ENCODE measurements at regions not wholly inside any gene's neighbourhood (a gene's known extent, or its start where the extent isn't known, plus 50 kb on each side); places are given as distances from the start of the nearest gene placed in this dataset.

DNA sequence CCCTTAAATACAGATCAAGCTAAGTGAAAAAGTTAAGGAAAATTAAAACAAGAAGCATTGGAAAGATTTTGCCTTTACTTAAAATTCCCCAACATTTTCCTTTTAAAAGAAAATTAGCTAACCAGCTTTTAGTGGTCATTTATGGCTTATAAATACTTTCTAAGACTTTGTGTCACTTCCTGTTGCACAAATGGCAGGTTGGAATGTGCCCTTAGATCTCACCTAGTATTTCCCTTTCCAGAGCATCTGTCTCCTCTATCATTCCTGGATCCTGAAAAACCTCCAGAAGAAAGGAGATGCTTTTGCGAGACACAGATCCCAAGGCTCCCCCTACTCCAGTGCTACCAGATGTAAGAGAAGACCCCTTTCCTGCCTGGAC lies 58.3 kb downstream of the ARF6 start:
- ATAC-seq (ENCODE audit: insufficient read depth, low FRiP score) = no peak

GRCh38 chr14:49951691-49952345 lies 58.9 kb downstream of the ARF6 start:
- no peak overlapping the region for H3K9ac ChIP-seq (ENCODE audit: insufficient read depth in 1 of 2, low read length in 2 of 2)
- no peaks in the 10 kb centered on the region for H3K9me3 ChIP-seq (ENCODE audit: control insufficient read depth in 4 of 4, insufficient read depth in 3 of 4, low read length in 3 of 4)
- no peak overlapping the region for H3K4me3 ChIP-seq
- ATAC-seq (ENCODE audit: insufficient read depth, low FRiP score) = no peak
- H3K36me3 ChIP-seq (ENCODE audit: control insufficient read depth in 4 of 4, insufficient read depth in 4 of 4, low read length in 4 of 4) = no peaks in the 10 kb centered on the region
- peaks cover 0 to 27% (median 3%) of the 10 kb centered on the region in 5 donors for H3K4me1 ChIP-seq (ENCODE audit: control insufficient read depth in 5 of 5, insufficient read depth in 5 of 5, low read length in 5 of 5)
- WGBS, 2 donors = 72 to 84% methylated on average over 3 of the region's 3 CpGs
- H3K27ac ChIP-seq (ENCODE audit: low read depth in 1 of 2, low read length in 1 of 2) = no peak overlapping the region
- no peak for TF ChIP-seq CTCF (IDR thresholded peaks at IDR 0.05; ENCODE audit: control extremely low read depth, extremely low read depth)
- DNase-seq = peak in 1 of 3 donors; percentile 41
- H3K27me3 ChIP-seq (ENCODE audit: control insufficient read depth in 3 of 3, insufficient read depth in 3 of 3, low read length in 2 of 3) = no peaks in the 10 kb centered on the region

More for the DNA sequence above, 58.3 kb downstream of the ARF6 start:
- TF ChIP-seq CTCF (IDR thresholded peaks at IDR 0.05; ENCODE audit: control extremely low read depth, extremely low read depth) = no peak
- Histone ChIP-seq H3K4me3 (no peak overlapping the region), H3K4me1 (ENCODE audit: control insufficient read depth in 5 of 5, insufficient read depth in 5 of 5, low read length in 5 of 5) (peaks cover 0 to 33% (median 8%) of the 10 kb centered on the region in 5 donors), H3K36me3 (ENCODE audit: control insufficient read depth in 4 of 4, insufficient read depth in 4 of 4, low read length in 4 of 4) (no peaks in the 10 kb centered on the region), H3K9ac (ENCODE audit: insufficient read depth in 1 of 2, low read length in 2 of 2) (no peak overlapping the region), H3K9me3 (ENCODE audit: control insufficient read depth in 4 of 4, insufficient read depth in 3 of 4, low read length in 3 of 4) (no peaks in the 10 kb centered on the region), H3K27ac (ENCODE audit: low read depth in 1 of 2, low read length in 1 of 2) (no peak overlapping the region), H3K27me3 (ENCODE audit: control insufficient read depth in 3 of 3, insufficient read depth in 3 of 3, low read length in 2 of 3) (no peaks in the 10 kb centered on the region)
- WGBS, 2 donors = 98 to 100% methylated on average over 1 of the region's 1 CpG
- DNase-seq = no peak

DNA sequence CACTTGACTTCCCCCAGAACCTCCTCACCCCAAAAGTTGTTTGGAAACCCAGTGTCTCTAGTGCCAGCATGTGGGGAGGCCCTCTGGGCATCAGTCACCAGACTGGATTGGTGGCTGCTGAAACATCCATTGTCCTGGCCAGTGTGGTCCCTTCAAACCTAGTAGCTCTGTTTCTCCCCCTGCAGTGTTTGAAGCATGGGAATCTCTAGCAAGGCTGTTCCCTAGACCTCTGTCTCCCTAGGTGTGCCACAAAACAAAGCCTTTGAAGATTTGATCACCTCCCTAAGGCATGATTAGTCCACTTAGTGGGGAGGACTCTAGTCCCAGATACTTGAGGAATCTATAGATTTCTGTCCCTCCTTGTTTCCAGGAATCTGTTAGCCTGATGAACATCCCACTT lies 60.3 kb downstream of the ARF6 start:
- H3K9me3 ChIP-seq (ENCODE audit: control insufficient read depth in 4 of 4, insufficient read depth in 3 of 4, low read length in 3 of 4) = no peaks in the 10 kb centered on the region
- peak overlapping the region in 1 of 2 donors; percentile 20 for H3K27ac ChIP-seq (ENCODE audit: low read depth in 1 of 2, low read length in 1 of 2)
- DNase-seq = no peak
- no peaks in the 10 kb centered on the region for H3K27me3 ChIP-seq (ENCODE audit: control insufficient read depth in 3 of 3, insufficient read depth in 3 of 3, low read length in 2 of 3)
- H3K4me3 ChIP-seq = no peak overlapping the region
- H3K9ac ChIP-seq (ENCODE audit: insufficient read depth in 1 of 2, low read length in 2 of 2) = no peak overlapping the region
- peaks cover 0 to 26% (median 0%) of the 10 kb centered on the region in 5 donors for H3K4me1 ChIP-seq (ENCODE audit: control insufficient read depth in 5 of 5, insufficient read depth in 5 of 5, low read length in 5 of 5)
- ATAC-seq (ENCODE audit: insufficient read depth, low FRiP score) = no peak
- no peaks in the 10 kb centered on the region for H3K36me3 ChIP-seq (ENCODE audit: control insufficient read depth in 4 of 4, insufficient read depth in 4 of 4, low read length in 4 of 4)
- TF ChIP-seq CTCF (IDR thresholded peaks at IDR 0.05; ENCODE audit: control extremely low read depth, extremely low read depth) = no peak

- Histone ChIP-seq H3K9ac (ENCODE audit: insufficient read depth in 1 of 2, low read length in 2 of 2) (no peak overlapping the region), H3K4me1 (ENCODE audit: control insufficient read depth in 5 of 5, insufficient read depth in 5 of 5, low read length in 5 of 5) (peaks cover 0 to 26% (median 0%) of the 10 kb centered on the region in 5 donors), H3K4me3 (no peak overlapping the region), H3K27me3 (ENCODE audit: control insufficient read depth in 3 of 3, insufficient read depth in 3 of 3, low read length in 2 of 3) (no peaks in the 10 kb centered on the region), H3K27ac (ENCODE audit: low read depth in 1 of 2, low read length in 1 of 2) (no peak overlapping the region), H3K36me3 (ENCODE audit: control insufficient read depth in 4 of 4, insufficient read depth in 4 of 4, low read length in 4 of 4) (no peaks in the 10 kb centered on the region), H3K9me3 (ENCODE audit: control insufficient read depth in 4 of 4, insufficient read depth in 3 of 4, low read length in 3 of 4) (no peaks in the 10 kb centered on the region)
- 56 to 83% methylated on average over 2 of the region's 2 CpGs for WGBS, 2 donors
- no peak for DNase-seq
- no peak for TF ChIP-seq CTCF (IDR thresholded peaks at IDR 0.05; ENCODE audit: control extremely low read depth, extremely low read depth)
- ATAC-seq (ENCODE audit: insufficient read depth, low FRiP score) = no peak
These were observed 61.3 kb downstream of the ARF6 start for GRCh38 chr14:49954171-49954631.
